Endothelial cell of umbilical vein (primary cell): ENCODE measurements at regions not wholly inside any gene's neighbourhood (a gene's known extent, or its start where the extent isn't known, plus 50 kb on each side); places are given as distances from the start of the nearest gene placed in this dataset.

Experiments used
- BruUV-seq: library from RNA; stranded (reverse); fragments of 400-500 nt; replicated peaks from 2 replicates; lab custom pipeline; 2021; lab: Mats Ljungman, UMichigan
- CTCF ChIA-PET: fragments of 300-600, 350-600 bp; sonication (Branson Sonifier 250); formaldehyde crosslinking; loops from one replicate; lab custom pipeline; 2021; ENCODE audit warnings: antibody characterized with exemption, inconsistent platforms; lab: Charles Lee
- POLR2A ChIA-PET: fragments of 300-600, 350-600 bp; sonication (Branson Sonifier 250); formaldehyde crosslinking; loops from one replicate; lab custom pipeline; 2021; ENCODE audit warnings: antibody characterized with exemption, inconsistent platforms; lab: Charles Lee
- DNase-seq: peaks from one replicate; pipeline ENCODE4 v3.0.0-alpha.2; 2011; ENCODE audit warnings: low read depth, low spot score
- FAIRE-seq: peaks from 2 replicates; lab custom pipeline; 2011; peaks lifted over from hg19 to GRCh38; lab: Jason Lieb, UNC
- H2AFZ ChIP-seq: 2 replicates; pipeline ENCODE4 v1.6.0; 2012; ENCODE audit warnings: low read depth, low read length, control low read depth, inconsistent platforms
- H3K27ac ChIP-seq: 2 replicates; pipeline ENCODE4 v1.5.1; 2011; ENCODE audit warnings: low read depth, mild to moderate bottlenecking, control low read depth, low read length, moderate library complexity; ENCODE audit not compliant: insufficient read depth
- H3K27me3 ChIP-seq, 2 experiments: 2 replicates each; pipeline versions ENCODE4 v1.6.0 to v1.6.1; 2011; ENCODE audit warnings: low read length in 2 of 2, mixed read lengths in 1 of 2; ENCODE audit not compliant: control insufficient read depth in 2 of 2, insufficient read depth in 2 of 2
- H3K36me3 ChIP-seq, 2 experiments: 2 replicates in 1 of 2; 3 replicates in 1 of 2; pipeline ENCODE4 v1.5.1; 2011; ENCODE audit warnings: low read length in 2 of 2, mild to moderate bottlenecking in 1 of 2, moderate library complexity in 1 of 2; ENCODE audit not compliant: control insufficient read depth in 2 of 2, insufficient read depth in 2 of 2; ENCODE audit errors: extremely low read depth in 1 of 2
- H3K4me1 ChIP-seq: 3 replicates; pipeline ENCODE4 v1.5.1; 2011; ENCODE audit warnings: mild to moderate bottlenecking, low read length; ENCODE audit not compliant: control insufficient read depth, insufficient read depth; ENCODE audit errors: extremely low read depth
- H3K4me2 ChIP-seq: 2 replicates; pipeline ENCODE4 v1.6.1; 2011; ENCODE audit warnings: low read length, control low read depth, mixed read lengths; ENCODE audit not compliant: insufficient read depth
- H3K4me3 ChIP-seq, 3 experiments: fragments of 200-600 bp in 1 of 3; sonication (generic), shearing (Covaris generic) in 1 of 3; replicated peaks in 1 of 3; 2 replicates each; pipeline ENCODE4 v1.5.1; 2011 to 2016; ENCODE audit warnings: control low read depth in 3 of 3, low read length in 3 of 3, mild to moderate bottlenecking in 2 of 3, inconsistent platforms in 1 of 3, low read depth in 1 of 3, moderate library complexity in 1 of 3; ENCODE audit not compliant: insufficient read depth in 1 of 3
- H3K79me2 ChIP-seq: 2 replicates; pipeline ENCODE4 v1.6.0; 2012; ENCODE audit warnings: low read length, inconsistent platforms; ENCODE audit not compliant: control insufficient read depth, insufficient read depth
- H3K9ac ChIP-seq: replicated peaks from 2 replicates; pipeline ENCODE3; 2011; ENCODE audit warnings: low read length, control low read depth; ENCODE audit not compliant: insufficient read depth; ENCODE audit errors: extremely low read depth
- H3K9me1 ChIP-seq: replicated peaks from 3 replicates; pipeline ENCODE4 v1.6.0; 2011; ENCODE audit warnings: mild to moderate bottlenecking, low read length; ENCODE audit not compliant: control insufficient read depth, insufficient read depth; ENCODE audit errors: extremely low read depth
- H3K9me3 ChIP-seq: replicated peaks from 2 replicates; pipeline ENCODE4 v1.5.1; 2012; ENCODE audit warnings: low read length, inconsistent platforms; ENCODE audit not compliant: control insufficient read depth, insufficient read depth
- H4K20me1 ChIP-seq: replicated peaks from 2 replicates; pipeline ENCODE3; 2011; ENCODE audit warnings: mild to moderate bottlenecking, low read length; ENCODE audit not compliant: control insufficient read depth, insufficient read depth; ENCODE audit errors: extremely low read depth
- CTCF ChIP-seq, 2 donors: IDR thresholded peaks; 1 replicate in 1 of 2; 2 replicates in 1 of 2; pipeline ENCODE4 v1.5.1; 2011; ENCODE audit warnings: low read length in 2 of 2, mild to moderate bottlenecking in 2 of 2, moderate library complexity in 2 of 2, control low read depth in 1 of 2, inconsistent platforms in 1 of 2, low read depth in 1 of 2; ENCODE audit not compliant: insufficient read depth in 1 of 2; ENCODE audit errors: extremely low read depth in 1 of 2
- EZH2 ChIP-seq: IDR thresholded peaks from 2 replicates; pipeline ENCODE4 v1.6.1; 2012; ENCODE audit warnings: borderline replicate concordance, low read depth, mild to moderate bottlenecking, moderate library complexity, low read length, inconsistent platforms; ENCODE audit not compliant: severe bottlenecking
- dilution Hi-C: fragments of 300-500 bp; cut with MboI; formaldehyde crosslinking; loops from one replicate; pipeline ENCODE4 v1.15.0; 2019; ENCODE audit warnings: low sequenced_read_pairs; ENCODE audit not compliant: extremely low pct_ligation_motif_present
- intact Hi-C: fragments of 100-400 bp; cut with micrococcal nuclease; formaldehyde crosslinking; loops from one replicate; pipeline ENCODE4 v1.10.0; 2022

DNA sequence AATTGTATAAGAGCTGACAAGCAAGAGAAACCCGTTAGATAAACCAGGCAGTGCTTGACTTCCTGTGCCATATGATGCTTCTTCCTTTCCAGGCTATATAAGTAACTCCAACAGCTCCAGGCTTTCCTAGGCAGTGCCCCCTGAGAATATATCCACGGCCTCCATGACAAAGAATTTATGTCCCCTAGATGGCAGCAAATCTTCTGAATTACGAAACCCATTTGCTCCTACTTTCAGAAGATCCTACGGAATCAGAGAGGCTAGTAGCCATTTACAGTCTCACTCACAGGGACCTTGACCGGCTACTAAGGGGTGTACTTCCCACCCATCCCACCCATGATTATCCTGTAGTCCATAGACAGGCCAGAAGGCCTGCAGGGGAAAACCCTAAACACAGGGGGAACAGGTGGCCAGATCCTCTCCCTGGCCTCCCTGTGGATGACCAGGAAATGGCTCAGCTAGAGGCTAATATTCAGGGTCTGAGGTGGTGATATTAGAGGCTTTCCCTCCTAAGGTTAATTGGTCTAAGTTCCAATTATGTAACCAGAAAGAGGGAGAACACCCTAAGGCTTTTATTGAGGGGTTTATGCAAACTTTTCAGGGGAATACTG lies 77.2 kb upstream of the DCD start:
- Histone ChIP-seq H4K20me1 (no peaks in the 10 kb centered on the region), H2AFZ (no peak overlapping the region), H3K36me3 (no peaks in the 10 kb centered on the region), H3K9me3 (no peaks in the 10 kb centered on the region), H3K27me3 (peaks cover 0 to 1% of the 10 kb centered on the region in 2 experiments), H3K4me2 (no peak overlapping the region), H3K4me1 (no peaks in the 10 kb centered on the region), H3K79me2 (no peaks in the 10 kb centered on the region), H3K4me3 (no peak overlapping the region), H3K27ac (no peak overlapping the region), H3K9ac (no peak overlapping the region), H3K9me1 (no peaks in the 10 kb centered on the region)
- peak; percentile 24 for DNase-seq
- no TSS peak for BruUV-seq
- intact Hi-C loops (no loop called here), dilution Hi-C loops (no loop called here)
- POLR2A ChIA-PET = no interaction called here
- peak; percentile 64 for FAIRE-seq
- CTCF ChIA-PET = interaction anchor here (1.1 to 2.4 kb wide), 12 partner anchors 10 to 347 kb away, joined by 3 to 14 read pairs (median 7); no protein-coding TSS in a partner anchor
- no peak for TF ChIP-seq EZH2
- peak in 1 of 2 donors; percentile 21 for TF ChIP-seq CTCF (IDR thresholded peaks at IDR 0.05; ENCODE audit: extremely low read depth in 1 of 2, insufficient read depth in 1 of 2, low read depth in 1 of 2, low read length in 2 of 2)
